ENCODE measurements at regions not wholly inside any gene's neighbourhood (a gene's known extent, or its start where the extent isn't known, plus 50 kb on each side); places are given as distances from the start of the nearest gene placed in this dataset.

GRCh38 chr21:25428537-25428936 is 178.7 kb downstream of the MRPL39 start:
- in situ Hi-C loops (cut with HindIII; ENCODE audit: low sequenced_read_pairs) = no loop called here
- DNase-seq (ENCODE audit: low read depth, low spot score) = no peak
- TF ChIP-seq CTCF (IDR thresholded peaks at IDR 0.05; ENCODE audit: low read depth, low read length) = no peak
- no peak overlapping the region for H3K4me3 ChIP-seq (ENCODE audit: low read depth, low read length)

DNA sequence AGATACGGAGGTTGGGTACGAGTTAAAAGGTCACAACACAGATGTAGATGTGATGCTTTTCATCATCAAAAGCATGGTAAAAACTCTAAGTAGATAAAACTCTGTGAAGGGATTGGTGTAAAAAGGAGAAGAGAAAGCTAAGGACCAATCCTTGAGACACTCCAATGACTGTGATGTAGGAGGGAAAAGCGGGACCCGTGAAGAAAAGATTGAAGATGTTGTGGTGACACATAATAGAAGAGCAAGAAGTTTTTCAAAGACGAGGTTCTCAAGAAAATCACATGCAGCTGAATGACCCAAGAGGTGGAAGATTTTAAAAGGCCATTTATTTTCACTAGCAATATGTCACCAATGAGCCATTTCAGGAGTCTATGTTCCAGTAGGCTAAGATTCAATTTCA is 179.5 kb downstream of the MRPL39 start:
- DNase-seq (ENCODE audit: low read depth, low spot score) = no peak
- in situ Hi-C loops (cut with HindIII; ENCODE audit: low sequenced_read_pairs) = no loop called here

GRCh38 chr21:25426580-25426979 is 180.7 kb downstream of the MRPL39 start:
- no peak overlapping the region for H3K4me3 ChIP-seq (ENCODE audit: low read depth, low read length)
- in situ Hi-C loops (cut with HindIII; ENCODE audit: low sequenced_read_pairs) = no loop called here
- TF ChIP-seq CTCF (IDR thresholded peaks at IDR 0.05; ENCODE audit: low read depth, low read length) = no peak
- no peak for DNase-seq (ENCODE audit: low read depth, low spot score)

More for the DNA sequence above, 179.5 kb downstream of the MRPL39 start:
- no peak overlapping the region for H3K4me3 ChIP-seq (ENCODE audit: low read depth, low read length)
- no peak for TF ChIP-seq CTCF (IDR thresholded peaks at IDR 0.05; ENCODE audit: low read depth, low read length)

GRCh38 chr21:25425156-25425555 is 182.1 kb downstream of the MRPL39 start:
- no peak for DNase-seq (ENCODE audit: low read depth, low spot score)
- TF ChIP-seq CTCF (IDR thresholded peaks at IDR 0.05; ENCODE audit: low read depth, low read length) = no peak
- in situ Hi-C loops (cut with HindIII; ENCODE audit: low sequenced_read_pairs) = no loop called here
- no peak overlapping the region for H3K4me3 ChIP-seq (ENCODE audit: low read depth, low read length)

DNA sequence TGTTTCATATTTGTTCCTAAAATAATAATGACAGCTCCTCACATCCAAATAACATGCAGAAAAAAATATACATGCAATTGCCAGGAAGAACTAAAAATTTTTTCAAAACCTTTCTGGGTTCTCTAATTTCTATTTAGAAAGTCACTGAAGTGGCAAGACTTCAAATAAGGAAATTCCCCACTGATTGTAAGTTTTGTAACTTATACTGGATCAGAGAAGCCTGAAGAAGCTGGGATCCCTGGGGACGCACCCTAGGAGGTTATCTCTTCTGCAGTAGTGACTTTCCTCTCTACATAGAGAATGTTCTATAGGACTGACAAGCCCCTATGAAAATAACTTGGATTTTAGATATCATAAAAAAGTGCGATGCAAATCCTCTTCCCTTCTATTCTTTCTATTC is 182.6 kb downstream of the MRPL39 start:
- H3K4me3 ChIP-seq (ENCODE audit: low read depth, low read length) = no peak overlapping the region
- in situ Hi-C loops (cut with HindIII; ENCODE audit: low sequenced_read_pairs) = no loop called here
- no peak for DNase-seq (ENCODE audit: low read depth, low spot score)
- TF ChIP-seq CTCF (IDR thresholded peaks at IDR 0.05; ENCODE audit: low read depth, low read length) = no peak

- H3K4me3 ChIP-seq (ENCODE audit: low read depth, low read length) = no peak overlapping the region
- no peak for TF ChIP-seq CTCF (IDR thresholded peaks at IDR 0.05; ENCODE audit: low read depth, low read length)
- in situ Hi-C loops (cut with HindIII; ENCODE audit: low sequenced_read_pairs) = no loop called here
- DNase-seq (ENCODE audit: low read depth, low spot score) = no peak
These were observed 183.2 kb downstream of the MRPL39 start for GRCh38 chr21:25424048-25424447.
